ENCODE measurements at regions not wholly inside any gene's neighbourhood (a gene's known extent, or its start where the extent isn't known, plus 50 kb on each side); places are given as distances from the start of the nearest gene placed in this dataset.

- no peaks in the 10 kb centered on the region for H3K9me2 ChIP-seq (replicated peaks; ENCODE audit: insufficient read depth, low read length)
- H3K9me3 ChIP-seq (replicated peaks; ENCODE audit: insufficient read depth, low read length): no peaks in the 10 kb centered on the region
- no peaks in the 10 kb centered on the region for H3K36me3 ChIP-seq (replicated peaks; ENCODE audit: insufficient read depth, low read length)
- H3K9ac ChIP-seq (ENCODE audit: low read length): no peak overlapping the region
- H3K4me1 ChIP-seq (ENCODE audit: low read length): no peaks in the 10 kb centered on the region
- DNase-seq: no peak
- no peaks in the 10 kb centered on the region for H4K20me1 ChIP-seq (ENCODE audit: insufficient read depth, low read length)
- no peaks in the 10 kb centered on the region for H3K79me2 ChIP-seq (ENCODE audit: low read length)
- H3K27me3 ChIP-seq (replicated peaks; ENCODE audit: insufficient read depth, low read length): no peaks in the 10 kb centered on the region
- no peak overlapping the region for H3K4me3 ChIP-seq (ENCODE audit: low read length)
- no peaks in the 10 kb centered on the region for H3F3A ChIP-seq (ENCODE audit: insufficient read depth, low read length)
- TF ChIP-seq CTCF (IDR thresholded peaks at IDR 0.05; ENCODE audit: low read length) (no peak), EZH2 (optimal IDR thresholded peaks at IDR 0.05; ENCODE audit: low read depth, low read length) (no peak), EZH2phosphoT487 (IDR thresholded peaks at IDR 0.05; ENCODE audit: low read length) (no peak)
- H3K4me2 ChIP-seq (ENCODE audit: low read depth, low read length): no peak overlapping the region
- H3K27ac ChIP-seq (ENCODE audit: low read length): no peak overlapping the region
- H2AFZ ChIP-seq (ENCODE audit: low read length): no peak overlapping the region
These were observed 146.9 kb downstream of the TFEC start for GRCh38 chr7:115883629-115884028.

- no peaks in the 10 kb centered on the region for H3K36me3 ChIP-seq (replicated peaks; ENCODE audit: insufficient read depth, low read length)
- H2AFZ ChIP-seq (ENCODE audit: low read length): no peak overlapping the region
- H3K9me2 ChIP-seq (replicated peaks; ENCODE audit: insufficient read depth, low read length): no peaks in the 10 kb centered on the region
- no peaks in the 10 kb centered on the region for H3K9me3 ChIP-seq (replicated peaks; ENCODE audit: insufficient read depth, low read length)
- H3K4me3 ChIP-seq (ENCODE audit: low read length): no peak overlapping the region
- no peak overlapping the region for H3K4me2 ChIP-seq (ENCODE audit: low read depth, low read length)
- no peak overlapping the region for H3K27ac ChIP-seq (ENCODE audit: low read length)
- no peaks in the 10 kb centered on the region for H3F3A ChIP-seq (ENCODE audit: insufficient read depth, low read length)
- H3K9ac ChIP-seq (ENCODE audit: low read length): no peak overlapping the region
- TF ChIP-seq CTCF (IDR thresholded peaks at IDR 0.05; ENCODE audit: low read length): no peak
- TF ChIP-seq EZH2phosphoT487 (IDR thresholded peaks at IDR 0.05; ENCODE audit: low read length): no peak
- TF ChIP-seq EZH2 (optimal IDR thresholded peaks at IDR 0.05; ENCODE audit: low read depth, low read length): no peak
- no peaks in the 10 kb centered on the region for H3K79me2 ChIP-seq (ENCODE audit: low read length)
- no peak for DNase-seq
- H4K20me1 ChIP-seq (ENCODE audit: insufficient read depth, low read length): no peaks in the 10 kb centered on the region
- H3K4me1 ChIP-seq (ENCODE audit: low read length): no peaks in the 10 kb centered on the region
- H3K27me3 ChIP-seq (replicated peaks; ENCODE audit: insufficient read depth, low read length): no peaks in the 10 kb centered on the region
These were observed 149.1 kb downstream of the TFEC start for GRCh38 chr7:115881476-115881875.

GRCh38 chr7:115879171-115879570 is 151.4 kb downstream of the TFEC start:
- no peak overlapping the region for H3K9ac ChIP-seq (ENCODE audit: low read length)
- H3K4me1 ChIP-seq (ENCODE audit: low read length): no peaks in the 10 kb centered on the region

More at GRCh38 chr7:115879171-115879570, 151.4 kb downstream of the TFEC start:
- Histone ChIP-seq H3K9me3 (replicated peaks; ENCODE audit: insufficient read depth, low read length) (no peaks in the 10 kb centered on the region), H2AFZ (ENCODE audit: low read length) (no peak overlapping the region), H3K79me2 (ENCODE audit: low read length) (no peaks in the 10 kb centered on the region), H3K27ac (ENCODE audit: low read length) (no peak overlapping the region), H3K36me3 (replicated peaks; ENCODE audit: insufficient read depth, low read length) (no peaks in the 10 kb centered on the region), H4K20me1 (ENCODE audit: insufficient read depth, low read length) (no peaks in the 10 kb centered on the region), H3K27me3 (replicated peaks; ENCODE audit: insufficient read depth, low read length) (no peaks in the 10 kb centered on the region), H3K4me2 (ENCODE audit: low read depth, low read length) (no peak overlapping the region), H3K9me2 (replicated peaks; ENCODE audit: insufficient read depth, low read length) (no peaks in the 10 kb centered on the region), H3F3A (ENCODE audit: insufficient read depth, low read length) (no peaks in the 10 kb centered on the region), H3K4me3 (ENCODE audit: low read length) (no peak overlapping the region)
- TF ChIP-seq CTCF (IDR thresholded peaks at IDR 0.05; ENCODE audit: low read length): no peak
- TF ChIP-seq EZH2phosphoT487 (IDR thresholded peaks at IDR 0.05; ENCODE audit: low read length): no peak
- no peak for TF ChIP-seq EZH2 (optimal IDR thresholded peaks at IDR 0.05; ENCODE audit: low read depth, low read length)
- DNase-seq: no peak
